Omental fat pad (tissue), 3 donors: ENCODE measurements at regions not wholly inside any gene's neighbourhood (a gene's known extent, or its start where the extent isn't known, plus 50 kb on each side); places are given as distances from the start of the nearest gene placed in this dataset.

Experiments
- ATAC-seq: fragments of 150-250 bp; one replicate; pipeline ENCODE4 v1.9.1; 2016; ENCODE audit warnings: mild to moderate bottlenecking, moderate library complexity; ENCODE audit not compliant: low FRiP score
- DNase-seq: peaks from one replicate; pipeline ENCODE4 v3.0.0-alpha.2; 2019; ENCODE audit warnings: low spot score
- CTCF ChIP-seq, 3 donors: fragments of 450-650 bp; IDR thresholded peaks; one replicate each; pipeline ENCODE4 v1.5.1; 2016 to 2017; ENCODE audit warnings: antibody characterized with exemption in 3 of 3, mild to moderate bottlenecking in 3 of 3, moderate library complexity in 2 of 3

GRCh38 chrX:69036674-69037573 lies 128.3 kb downstream of the PJA1 start:
- ATAC-seq (no peak), DNase-seq (no peak)
- TF ChIP-seq CTCF (IDR thresholded peaks at IDR 0.05), result no peak

GRCh38 chrX:69034451-69034850 lies 130.8 kb downstream of the PJA1 start:
- no peak for TF ChIP-seq CTCF (IDR thresholded peaks at IDR 0.05)
- DNase-seq, result no peak
- ATAC-seq, result no peak

GRCh38 chrX:69033936-69034335 lies 131.3 kb downstream of the PJA1 start:
- ATAC-seq, result no peak
- DNase-seq, result no peak
- no peak for TF ChIP-seq CTCF (IDR thresholded peaks at IDR 0.05)

GRCh38 chrX:69032601-69033000 lies 132.7 kb downstream of the PJA1 start:
- DNase-seq, result peak; percentile 7
- no peak for ATAC-seq

GRCh38 chrX:69031971-69032391 lies 133.3 kb downstream of the PJA1 start:
- no peak for TF ChIP-seq CTCF (IDR thresholded peaks at IDR 0.05)
- DNase-seq, result peak; percentile 7
- ATAC-seq, result no peak

More at GRCh38 chrX:69032601-69033000, 132.7 kb downstream of the PJA1 start:
- TF ChIP-seq CTCF (IDR thresholded peaks at IDR 0.05), result no peak

- TF ChIP-seq CTCF (IDR thresholded peaks at IDR 0.05), result no peak
- DNase-seq (no peak), ATAC-seq (no peak)
Measured at GRCh38 chrX:69031181-69031580, 134.1 kb downstream of the PJA1 start.

- ATAC-seq (no peak), DNase-seq (no peak)
- no peak for TF ChIP-seq CTCF (IDR thresholded peaks at IDR 0.05)
Measured at GRCh38 chrX:69029771-69030170, 135.5 kb downstream of the PJA1 start.
